HEK293T (cell line): ENCODE measurements at regions not wholly inside any gene's neighbourhood (a gene's known extent, or its start where the extent isn't known, plus 50 kb on each side); places are given as distances from the start of the nearest gene placed in this dataset.

Experiments used
- FOXK2 ChIP-seq: fragments of 450-650 bp; IDR thresholded peaks from 2 replicates; pipeline ENCODE4 v1.6.1; 2016; ENCODE audit warnings: mild to moderate bottlenecking
- SP1 ChIP-seq: fragments of 450-650 bp; IDR thresholded peaks from 2 replicates; pipeline ENCODE4 v1.6.1; 2017

GRCh38 chr16:25626172-25626571 lies 65.6 kb upstream of the HS3ST4 start:
- TF ChIP-seq FOXK2 (no peak), SP1 (no peak)
